Right lobe of liver (tissue), 4 donors: ENCODE measurements at regions not wholly inside any gene's neighbourhood (a gene's known extent, or its start where the extent isn't known, plus 50 kb on each side); places are given as distances from the start of the nearest gene placed in this dataset.

Experiments
- POLR2A ChIP-seq: fragments of 450-650 bp; IDR thresholded peaks from one replicate; pipeline ENCODE4 v1.6.1; 2017; ENCODE audit warnings: antibody characterized with exemption, mild to moderate bottlenecking
- TF ChIP-seq, protein P1 (sequence below), 4 donors: fragments of 200-600 bp in 3 of 4; fragments of 450-650 bp in 1 of 4; IDR thresholded peaks; one replicate each; pipeline versions ENCODE4 v1.5.1 to v1.8.0; 2016 to 2022; ENCODE audit warnings: antibody characterized with exemption in 4 of 4, mild to moderate bottlenecking in 2 of 4
- donor health status: DM: no; HTN: no; CAD: no.
- donor health status: DM: no; HTN: no; CAD: no.
- donor health status: DM: no; HTN: yes; CAD: no.

DNA sequence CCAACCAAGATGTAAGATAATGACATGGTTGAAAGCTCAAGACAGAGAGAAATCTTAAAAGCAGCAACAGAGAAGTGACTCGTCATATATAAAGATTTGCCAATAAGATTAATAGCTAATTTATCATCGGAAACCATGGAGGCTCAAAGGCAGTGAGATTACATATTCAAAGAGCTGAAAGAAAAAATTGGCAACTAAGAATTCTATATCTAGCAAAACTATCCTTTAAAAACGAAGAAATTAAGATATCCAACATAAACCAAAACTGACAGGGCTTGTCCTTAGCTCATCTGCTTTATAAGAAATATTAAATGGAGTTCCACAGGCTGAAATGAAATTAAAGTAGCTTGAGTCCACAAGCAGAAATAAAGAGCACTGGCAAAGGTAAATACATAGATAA, 236.6 kb downstream of the ANAPC1 start:
- TF ChIP-seq, protein P1, sequence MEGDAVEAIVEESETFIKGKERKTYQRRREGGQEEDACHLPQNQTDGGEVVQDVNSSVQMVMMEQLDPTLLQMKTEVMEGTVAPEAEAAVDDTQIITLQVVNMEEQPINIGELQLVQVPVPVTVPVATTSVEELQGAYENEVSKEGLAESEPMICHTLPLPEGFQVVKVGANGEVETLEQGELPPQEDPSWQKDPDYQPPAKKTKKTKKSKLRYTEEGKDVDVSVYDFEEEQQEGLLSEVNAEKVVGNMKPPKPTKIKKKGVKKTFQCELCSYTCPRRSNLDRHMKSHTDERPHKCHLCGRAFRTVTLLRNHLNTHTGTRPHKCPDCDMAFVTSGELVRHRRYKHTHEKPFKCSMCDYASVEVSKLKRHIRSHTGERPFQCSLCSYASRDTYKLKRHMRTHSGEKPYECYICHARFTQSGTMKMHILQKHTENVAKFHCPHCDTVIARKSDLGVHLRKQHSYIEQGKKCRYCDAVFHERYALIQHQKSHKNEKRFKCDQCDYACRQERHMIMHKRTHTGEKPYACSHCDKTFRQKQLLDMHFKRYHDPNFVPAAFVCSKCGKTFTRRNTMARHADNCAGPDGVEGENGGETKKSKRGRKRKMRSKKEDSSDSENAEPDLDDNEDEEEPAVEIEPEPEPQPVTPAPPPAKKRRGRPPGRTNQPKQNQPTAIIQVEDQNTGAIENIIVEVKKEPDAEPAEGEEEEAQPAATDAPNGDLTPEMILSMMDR (IDR thresholded peaks at IDR 0.05), result no peak
- TF ChIP-seq POLR2A, result no peak
